Stimulated activated CD4-positive, alpha-beta T cell treated with anti-CD3 and anti-CD28 coated beads, TNF-alpha, amount 100 ng/mL, for 4 hours (primary cell): ENCODE measurements at regions not wholly inside any gene's neighbourhood (a gene's known extent, or its start where the extent isn't known, plus 50 kb on each side); places are given as distances from the start of the nearest gene placed in this dataset.

Experiments
- DNase-seq, 3 experiments: peaks; one replicate each; pipeline ENCODE4 v3.0.0-alpha.2; 2020; ENCODE audit warnings: low read depth in 3 of 3

DNA sequence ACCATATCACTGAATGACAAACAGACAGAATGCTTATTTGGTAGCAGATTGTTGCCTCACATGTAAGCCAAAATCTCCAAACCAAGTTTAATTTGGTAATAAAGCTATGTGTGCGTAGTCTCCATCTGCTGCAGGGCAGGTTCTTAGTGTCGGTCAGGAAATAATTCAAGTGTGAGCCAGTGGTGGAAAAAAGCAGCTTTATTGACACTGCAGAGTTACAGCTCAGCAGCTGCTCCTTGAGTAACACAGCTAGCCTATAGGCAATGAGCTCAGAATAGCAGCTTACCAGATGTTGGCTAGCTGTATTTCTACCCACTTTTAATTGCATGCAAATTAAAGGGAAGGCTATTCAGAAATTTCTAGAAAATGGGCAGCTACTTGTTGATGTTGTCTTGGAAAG lies 757.8 kb upstream of the HS3ST1 start:
- DNase-seq = no peak

DNA sequence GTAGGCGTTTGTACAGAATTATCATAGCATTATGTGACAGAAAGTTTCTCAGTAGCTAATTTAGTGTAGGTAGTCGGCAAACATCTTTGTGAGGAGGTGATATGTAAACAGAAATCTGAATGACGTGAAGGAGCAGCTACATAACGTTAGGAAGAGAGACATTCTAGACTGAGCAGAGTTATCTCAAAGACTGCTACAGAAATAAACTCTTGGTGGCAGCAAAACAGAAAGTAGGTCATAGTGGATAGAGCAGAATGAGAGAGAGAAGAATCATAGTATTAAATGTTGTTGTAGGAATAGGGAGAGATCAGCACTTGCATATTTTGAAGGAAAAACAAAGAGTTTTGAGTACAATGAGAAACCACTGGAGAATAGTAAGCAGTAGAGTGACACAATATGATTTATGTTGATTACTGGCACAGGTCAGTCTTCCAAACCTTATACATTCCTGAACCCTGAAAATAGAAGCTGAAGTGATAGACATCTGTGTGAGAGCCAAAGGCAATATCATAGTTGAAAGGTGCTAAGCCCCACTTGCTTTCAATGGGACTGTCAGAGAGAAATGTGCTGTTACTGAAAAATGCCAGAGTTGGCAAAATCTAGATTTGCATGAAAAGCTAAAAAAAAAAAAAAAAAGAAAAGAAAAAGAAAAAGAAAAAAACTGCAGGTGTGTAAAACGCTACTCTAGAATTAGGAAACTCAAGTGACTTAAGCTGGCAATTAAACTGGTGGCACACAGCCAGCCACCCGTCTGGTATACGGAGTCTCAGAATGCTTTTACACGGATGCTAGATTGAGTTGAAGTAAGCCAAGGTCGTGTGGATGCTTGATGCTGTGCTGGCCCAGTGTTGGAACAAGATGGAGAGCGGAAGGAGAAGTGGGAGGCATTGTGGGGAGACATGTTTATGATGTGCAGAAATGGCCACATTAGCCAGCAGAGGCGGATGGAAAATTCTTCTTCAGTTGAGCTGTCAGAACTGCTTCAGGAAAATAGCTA lies 750.2 kb upstream of the HS3ST1 start:
- DNase-seq = no peak

DNA sequence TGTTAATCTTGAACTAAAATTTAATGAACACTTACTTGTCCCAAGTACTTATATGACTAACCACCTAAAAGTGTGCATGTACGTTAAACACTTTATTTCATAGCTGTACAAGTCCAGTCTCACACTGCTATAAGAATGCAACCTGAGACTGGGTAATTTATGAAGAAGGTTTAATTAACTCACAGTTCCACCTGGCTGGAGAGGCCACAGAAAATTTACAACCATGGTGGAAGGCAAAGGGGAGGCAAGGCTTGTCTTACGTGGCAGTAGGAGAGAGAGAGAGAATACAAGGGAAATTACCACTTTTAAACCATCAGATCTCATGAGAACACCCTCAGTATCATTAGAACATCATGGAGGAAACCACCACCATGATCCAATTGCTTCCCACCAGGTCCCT lies 748.7 kb upstream of the HS3ST1 start:
- DNase-seq = no peak

DNA sequence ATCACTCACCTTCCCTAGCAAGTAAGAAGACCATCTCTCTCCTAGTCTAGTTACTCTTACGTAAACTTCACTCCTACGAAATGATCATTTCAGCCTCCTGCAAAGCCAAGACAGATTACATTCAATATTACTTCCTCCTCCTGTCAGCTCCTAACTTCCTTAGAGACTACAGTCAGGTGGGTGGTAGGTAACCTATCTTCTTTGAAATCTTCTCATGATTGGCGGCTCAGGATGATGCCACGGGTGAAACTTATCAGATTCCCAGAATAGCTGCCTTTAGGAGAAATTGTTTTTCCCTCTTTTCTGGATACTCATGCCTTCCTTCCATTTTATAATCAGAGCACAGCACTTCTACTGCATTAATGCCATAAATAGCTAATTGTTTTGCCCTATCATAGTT lies 744.8 kb upstream of the HS3ST1 start:
- DNase-seq = no peak

DNA sequence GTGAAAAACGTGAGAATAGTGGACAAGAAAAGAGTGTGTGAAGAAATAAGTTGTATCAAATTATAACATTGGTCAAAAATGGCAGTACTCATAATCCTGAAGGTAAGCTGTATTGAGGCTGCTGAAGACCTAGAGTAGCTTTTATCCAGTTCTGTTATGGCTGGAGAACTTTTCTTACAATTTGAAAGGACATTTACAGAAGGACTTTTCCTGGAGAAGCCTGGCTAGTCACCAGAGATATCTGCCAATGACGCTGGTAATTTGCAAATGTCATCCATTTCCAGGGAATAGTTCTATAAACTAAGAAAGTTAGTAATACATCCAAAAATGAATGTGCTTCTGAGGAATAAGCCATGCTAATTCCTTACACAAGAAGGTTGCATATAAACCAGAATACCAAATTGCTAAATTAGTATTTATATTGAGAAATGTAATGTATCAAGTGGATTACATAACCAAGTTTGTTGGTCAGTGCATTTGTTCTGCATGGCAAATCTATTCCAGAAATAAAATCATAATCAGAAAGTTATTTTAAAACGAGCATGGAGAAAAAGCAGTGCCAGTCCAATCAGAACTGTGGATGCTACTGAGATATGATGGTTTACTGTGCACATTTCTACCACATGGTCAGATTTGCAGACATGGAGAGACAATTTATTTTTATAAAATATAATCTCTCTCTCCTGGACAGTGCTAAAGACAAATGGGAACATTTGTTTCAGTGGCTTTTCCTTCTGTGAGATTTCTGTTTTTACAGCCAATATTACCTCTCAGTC lies 743.7 kb upstream of the HS3ST1 start:
- DNase-seq = no peak

DNA sequence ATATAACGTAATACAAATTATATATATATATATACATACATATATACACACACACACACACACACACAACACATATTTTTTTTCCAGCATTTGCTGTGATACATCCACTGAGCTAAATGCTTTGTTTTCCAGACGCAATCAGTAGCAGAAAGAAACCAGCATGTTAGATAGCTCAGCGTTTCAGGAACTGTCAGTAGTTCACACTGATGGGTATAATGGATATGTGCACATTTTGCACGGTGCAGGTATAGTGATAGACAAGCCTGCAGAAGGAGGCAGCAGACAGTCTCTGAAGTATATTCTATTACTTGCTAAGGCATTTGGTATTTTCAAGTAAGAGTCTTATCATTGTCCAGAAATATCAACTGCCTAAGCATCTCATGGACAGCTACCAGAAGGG lies 741.6 kb upstream of the HS3ST1 start:
- DNase-seq = no peak

DNA sequence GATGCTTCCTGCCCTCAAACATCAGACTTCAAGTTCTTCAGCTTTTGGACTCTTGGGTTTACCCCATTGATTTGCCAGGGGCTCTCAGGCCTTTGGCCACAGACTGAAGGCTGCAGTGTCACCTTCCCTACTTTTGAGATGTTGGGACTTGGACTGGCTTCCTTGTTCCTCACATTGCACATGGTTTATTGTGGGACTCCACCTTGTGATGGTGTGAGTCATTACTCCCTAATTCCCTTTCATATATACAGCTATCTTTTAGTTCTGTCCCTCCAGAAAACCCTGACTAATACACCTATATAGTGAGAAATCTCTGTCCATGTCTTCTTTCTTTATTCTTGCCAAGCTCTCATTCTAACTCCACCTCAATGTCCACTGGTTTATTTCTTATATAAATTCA lies 736.9 kb upstream of the HS3ST1 start:
- DNase-seq = no peak

DNA sequence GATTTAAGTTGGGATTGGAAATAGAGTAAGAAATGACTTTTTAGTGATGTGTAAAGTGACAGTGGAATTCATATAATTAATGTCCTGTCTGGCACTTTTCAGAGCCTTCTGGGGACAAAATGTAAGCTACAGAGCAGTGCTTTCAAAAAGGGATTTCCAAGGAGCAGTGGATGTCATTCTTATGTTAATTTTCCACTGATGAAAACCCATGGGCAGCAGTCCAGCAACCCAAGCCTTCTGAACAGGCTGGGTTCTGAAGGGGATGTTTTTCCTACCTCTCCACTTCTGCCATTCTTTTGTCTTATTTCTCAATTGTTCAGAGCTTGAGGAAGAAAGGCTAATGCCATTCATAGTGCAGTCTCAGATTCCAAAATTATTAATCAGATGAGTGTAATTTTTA lies 717.6 kb upstream of the HS3ST1 start:
- no peak for DNase-seq

DNA sequence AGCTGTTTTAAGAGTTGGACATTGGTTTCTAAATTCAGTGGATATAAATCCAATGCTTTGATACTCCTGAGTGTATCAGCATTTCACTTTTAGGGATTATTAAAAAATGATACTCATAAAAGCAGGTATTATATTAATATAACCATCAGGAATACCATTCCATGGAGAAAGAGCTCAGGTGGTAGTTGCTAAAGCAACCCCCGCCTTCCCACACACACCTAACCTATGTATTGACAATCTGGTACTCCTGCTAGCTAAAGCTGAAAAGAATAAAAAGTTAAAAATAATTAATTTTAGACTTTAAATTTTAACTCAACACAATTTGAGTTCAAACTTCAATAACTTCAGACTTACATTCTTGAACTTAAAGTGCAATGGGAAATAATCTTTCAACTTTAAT lies 717.1 kb upstream of the HS3ST1 start:
- DNase-seq = no peak

DNA sequence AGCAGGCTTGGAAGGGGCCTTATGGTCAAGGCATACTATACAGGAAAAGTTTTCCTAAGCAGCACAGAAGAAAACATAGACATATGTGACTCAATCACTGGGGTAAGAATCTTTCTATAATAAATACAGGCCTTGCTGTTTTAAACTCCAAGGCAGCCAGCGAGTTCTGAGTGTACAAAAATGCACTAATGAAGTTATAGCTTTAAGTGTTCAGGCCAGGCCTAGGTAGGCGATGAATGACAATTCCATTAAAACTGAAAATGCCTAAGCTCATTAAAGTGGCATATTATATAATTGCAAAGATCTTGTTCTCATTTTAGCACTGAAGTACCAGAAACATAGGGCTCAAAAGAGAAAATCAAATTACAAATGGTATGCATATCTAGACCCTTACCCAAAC lies 716.4 kb upstream of the HS3ST1 start:
- DNase-seq = no peak

DNA sequence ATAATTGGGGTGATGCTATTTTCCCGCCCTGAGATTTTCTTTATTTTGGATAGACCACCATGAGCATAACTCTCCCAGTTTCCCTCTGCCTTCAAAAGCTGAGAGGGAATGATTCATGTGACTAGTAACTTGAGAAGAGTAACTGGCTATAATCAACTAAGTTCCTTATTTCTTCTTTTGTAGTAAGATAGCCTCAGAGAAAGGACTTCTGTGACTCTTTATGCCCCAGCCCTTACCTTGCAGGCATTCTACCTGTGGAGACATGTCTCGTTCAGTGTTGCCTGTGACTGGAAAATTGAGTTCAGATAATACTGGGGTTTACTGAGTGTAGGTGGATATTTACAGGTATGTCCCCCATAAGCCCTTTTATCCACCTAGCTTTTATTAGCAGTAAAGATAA lies 715.4 kb upstream of the HS3ST1 start:
- DNase-seq = no peak

DNA sequence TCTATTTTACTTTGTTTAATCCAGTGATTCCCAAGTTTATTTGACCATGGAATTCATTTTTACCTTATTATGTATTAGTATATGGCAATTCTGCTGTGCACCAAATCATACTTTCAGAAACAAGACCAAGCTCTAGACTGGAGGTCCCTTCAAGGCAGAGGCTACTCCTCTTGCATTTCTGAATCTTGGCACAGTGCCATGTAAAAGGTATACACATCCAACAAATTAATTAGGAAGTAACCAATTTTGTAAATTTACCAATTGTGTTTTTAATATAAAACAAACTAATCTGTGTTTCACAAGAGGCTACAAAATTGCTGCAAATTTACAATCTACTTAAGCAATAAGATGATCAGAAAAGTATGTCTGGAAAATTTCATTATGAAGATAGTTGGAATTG lies 712.2 kb upstream of the HS3ST1 start:
- no peak for DNase-seq

DNA sequence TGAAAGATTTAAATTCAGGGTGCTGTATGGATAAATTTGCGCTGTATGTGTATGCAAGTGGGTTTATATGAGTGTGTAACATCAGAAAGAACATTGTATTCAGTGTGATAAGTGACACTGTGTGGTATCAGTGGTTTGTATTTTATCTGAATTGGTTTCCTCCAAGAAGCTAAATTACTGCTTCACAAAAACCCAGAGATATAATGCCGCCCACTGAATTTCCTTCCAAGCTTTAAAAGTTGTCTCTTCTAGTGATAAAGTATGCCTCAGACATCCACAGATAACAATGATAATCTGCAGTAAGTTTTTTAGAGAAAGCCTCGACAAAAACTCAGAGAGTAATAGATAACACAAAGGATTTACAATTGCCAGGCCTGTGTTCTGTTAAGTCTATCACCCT lies 710.6 kb upstream of the HS3ST1 start:
- DNase-seq = no peak

DNA sequence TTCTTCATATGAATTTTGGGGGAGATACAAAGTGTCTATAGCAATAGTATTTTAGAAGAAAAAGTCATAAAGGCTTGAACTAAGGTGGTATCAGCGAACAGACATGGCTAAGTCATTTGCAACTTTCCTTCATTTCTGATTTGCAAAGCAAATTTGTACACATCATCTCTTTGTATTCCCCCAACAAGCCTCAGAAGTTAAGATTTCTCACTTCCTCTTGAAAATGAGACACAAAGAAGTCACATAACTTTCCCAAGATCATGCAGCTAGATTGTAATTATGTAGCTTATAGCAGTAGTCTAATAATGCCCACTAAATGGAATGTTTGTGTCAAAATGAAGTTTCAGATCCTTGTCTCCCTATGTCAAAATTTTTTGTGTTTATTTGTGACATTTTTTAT lies 709.8 kb upstream of the HS3ST1 start:
- DNase-seq = no peak

DNA sequence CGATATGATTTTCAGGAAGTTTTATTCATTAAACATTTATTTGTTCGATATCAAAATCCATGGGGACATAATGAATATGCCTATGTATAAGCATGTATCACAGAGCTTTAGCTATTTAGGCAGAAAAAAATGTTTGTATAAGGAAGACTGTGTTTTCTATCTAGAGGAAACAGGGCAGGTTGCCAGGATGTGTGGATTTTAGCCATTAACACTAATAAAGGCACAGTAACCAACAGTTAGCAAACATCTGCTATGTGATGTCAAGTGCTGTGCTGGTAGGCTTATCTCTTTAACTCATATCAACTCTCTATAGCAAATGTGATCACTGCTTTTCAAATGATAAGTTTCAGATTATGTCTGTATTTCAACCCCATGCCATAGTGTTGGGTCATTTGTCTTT lies 708.9 kb upstream of the HS3ST1 start:
- no peak for DNase-seq

DNA sequence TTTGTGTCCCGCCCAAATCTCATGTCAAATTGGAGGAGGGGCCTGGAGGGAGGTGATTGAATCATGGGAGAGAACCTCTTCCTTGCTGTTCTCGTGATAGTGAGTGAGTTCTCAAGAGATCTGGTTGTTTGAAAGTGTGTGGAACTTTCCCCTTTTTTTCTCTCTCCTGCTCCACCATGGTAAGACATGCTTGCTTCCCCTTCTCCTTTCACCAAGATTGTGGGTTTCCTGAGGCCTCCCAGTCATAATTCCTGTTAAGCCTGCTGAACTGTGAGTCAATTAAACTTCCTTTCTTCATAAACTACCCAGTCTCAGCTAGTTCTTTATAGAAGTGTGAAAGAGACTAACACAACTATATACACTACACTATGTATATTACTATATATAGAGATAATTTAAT lies 697.8 kb upstream of the HS3ST1 start:
- no peak for DNase-seq

DNA sequence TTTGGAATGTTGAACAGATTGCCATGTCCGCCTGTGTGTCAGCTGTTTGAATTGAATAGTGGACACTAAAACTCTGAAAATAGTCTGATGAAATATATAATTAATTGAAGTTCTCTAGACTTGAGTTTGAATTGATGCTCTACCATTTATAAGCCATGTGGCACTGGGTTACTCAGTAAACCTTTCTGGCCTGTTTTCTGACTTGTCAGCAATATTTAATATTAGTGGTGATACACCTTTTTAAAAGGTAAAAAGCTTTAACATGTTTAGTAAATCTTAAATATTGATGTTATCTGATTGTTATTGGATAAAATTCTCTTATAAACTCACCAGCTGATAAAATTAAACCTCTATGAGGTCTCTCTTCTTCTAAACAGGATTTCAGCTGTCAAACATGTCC lies 695.4 kb upstream of the HS3ST1 start:
- DNase-seq = no peak

DNA sequence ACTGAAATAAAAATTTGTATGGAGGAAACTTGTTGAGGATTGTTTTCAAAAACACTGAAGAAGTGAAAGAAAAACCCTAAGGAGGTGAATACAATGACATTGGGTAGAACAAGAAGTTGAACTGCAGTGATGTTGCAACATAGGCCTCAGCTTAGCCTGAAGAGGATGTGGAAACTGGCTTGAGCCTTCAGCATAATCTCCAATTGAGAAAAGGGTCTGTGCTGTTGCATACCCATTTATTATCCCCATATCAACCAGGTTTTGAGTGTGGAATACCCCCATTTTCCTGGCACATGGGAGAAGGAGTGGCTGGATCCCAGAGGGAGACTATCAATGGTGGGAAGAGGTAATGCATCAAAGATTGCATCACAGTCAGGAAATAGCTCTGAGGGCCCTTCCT lies 695.0 kb upstream of the HS3ST1 start:
- DNase-seq = no peak

DNA sequence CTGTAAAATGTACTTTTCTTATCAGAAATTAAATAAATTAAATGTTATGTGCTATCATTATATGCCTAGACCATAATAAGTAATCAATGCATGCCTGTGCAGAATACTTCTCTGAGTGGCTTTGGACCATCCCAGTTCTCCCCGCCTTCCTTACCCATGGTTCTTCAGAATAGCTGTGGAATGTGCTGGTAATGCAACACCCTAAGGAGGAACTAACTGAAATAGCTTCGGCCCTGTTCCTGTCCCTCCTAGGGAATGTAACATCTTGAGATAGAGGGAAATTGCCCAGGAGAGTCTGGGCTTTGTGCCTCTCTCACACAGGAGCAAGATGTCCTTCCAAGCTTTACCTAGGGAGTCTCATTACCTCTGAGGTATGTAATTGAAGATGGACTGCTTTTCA lies 693.6 kb upstream of the HS3ST1 start:
- no peak for DNase-seq

DNA sequence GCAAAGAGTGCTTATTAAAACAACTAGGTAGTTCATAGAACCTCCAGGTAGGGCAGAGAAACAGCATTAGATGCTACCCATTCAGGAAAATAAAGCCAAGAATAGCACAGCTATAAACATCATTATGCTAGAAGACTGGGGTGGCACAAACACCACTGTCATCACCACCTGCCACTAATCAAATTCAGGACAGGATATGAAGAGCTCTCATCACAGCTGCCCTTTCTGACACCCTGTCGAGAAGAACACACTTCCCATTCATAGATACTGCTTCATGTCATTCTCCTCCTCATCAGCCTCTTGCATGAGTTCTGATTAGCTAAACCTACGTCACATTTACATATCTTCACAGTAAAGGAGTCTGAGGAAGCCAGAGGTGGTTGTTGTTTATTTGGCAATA lies 692.3 kb upstream of the HS3ST1 start:
- no peak for DNase-seq

DNA sequence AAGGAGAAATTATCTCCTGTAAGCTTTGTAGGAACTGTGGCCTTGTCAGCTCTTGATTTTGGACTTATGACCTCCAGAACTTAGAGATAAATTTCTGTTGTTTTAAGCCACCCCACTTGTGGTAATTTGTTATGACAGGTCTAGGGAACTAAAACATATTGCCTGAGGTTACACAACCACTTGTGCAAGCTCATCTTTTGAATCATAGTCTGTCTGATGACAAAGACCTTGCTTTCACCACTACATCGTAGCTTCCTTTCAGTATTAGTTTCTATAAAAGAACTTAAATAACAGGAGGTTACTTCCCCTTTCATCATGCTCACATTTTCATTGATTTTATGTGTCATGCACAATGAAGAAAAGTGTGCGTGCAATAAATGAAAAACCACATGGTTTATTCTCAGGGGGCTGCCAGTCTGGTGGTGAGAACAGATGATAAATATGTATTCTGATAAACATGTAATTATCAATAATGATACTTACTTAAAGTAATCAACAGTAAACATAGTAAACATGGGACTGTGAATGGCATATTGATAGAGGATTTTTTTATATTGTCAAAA lies 690.0 kb upstream of the HS3ST1 start:
- DNase-seq = no peak

DNA sequence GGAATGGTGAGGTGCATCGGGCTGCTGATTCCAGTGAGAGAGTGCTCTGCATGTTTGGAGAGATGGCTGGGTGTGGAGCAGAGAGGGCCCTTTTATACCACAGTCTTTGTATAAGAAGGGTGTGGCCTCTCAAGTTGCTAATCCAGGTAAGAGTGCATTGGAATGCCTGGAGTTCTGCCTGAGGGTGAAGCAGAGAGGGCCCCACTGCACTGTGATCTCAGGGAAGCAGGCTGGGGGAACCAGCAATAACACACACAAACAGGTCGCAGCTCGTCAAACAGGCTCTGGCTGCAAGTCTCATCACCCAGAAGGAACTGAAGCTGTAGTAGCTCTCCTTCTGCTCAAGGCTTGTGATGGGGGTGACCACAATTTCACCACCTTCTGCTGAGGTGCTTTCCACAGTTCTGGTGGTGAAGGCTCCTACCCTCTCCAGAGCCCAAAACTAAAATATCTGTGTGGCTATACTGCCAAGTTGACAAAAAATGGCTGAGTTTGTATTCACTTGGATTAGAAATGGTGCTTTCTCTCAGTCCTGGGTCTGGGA lies 687.4 kb upstream of the HS3ST1 start:
- DNase-seq = no peak

DNA sequence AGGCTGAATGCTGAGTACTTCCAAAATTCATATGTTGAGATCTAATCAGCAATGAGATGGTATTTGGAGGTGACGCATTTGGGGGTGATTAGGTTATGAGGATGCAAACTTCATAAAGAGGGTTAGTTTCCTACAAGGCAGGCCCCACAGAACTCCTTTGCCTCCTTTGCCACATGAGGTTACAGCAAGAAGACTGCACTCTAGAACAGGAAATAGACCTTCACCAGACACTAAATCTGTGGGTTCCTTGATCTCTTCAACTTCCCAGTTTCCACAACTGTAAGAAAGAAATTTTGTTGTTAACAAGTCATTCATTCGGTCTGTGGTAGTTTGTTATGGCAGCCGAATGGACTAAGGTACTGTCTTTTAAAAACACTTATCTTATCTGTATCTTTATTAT lies 681.9 kb upstream of the HS3ST1 start:
- no peak for DNase-seq
